GM12865 (cell line): ENCODE measurements at regions not wholly inside any gene's neighbourhood (a gene's known extent, or its start where the extent isn't known, plus 50 kb on each side); places are given as distances from the start of the nearest gene placed in this dataset.

Experiments used
- DNase-seq: peaks from one replicate; pipeline ENCODE4 v3.0.0; 2010; ENCODE audit warnings: low read depth
- H3K4me3 ChIP-seq: 2 replicates; pipeline ENCODE4 v1.5.1; 2011; ENCODE audit warnings: mild to moderate bottlenecking, low read depth, low read length, control low read depth
- TF ChIP-seq, protein P1 (sequence below): IDR thresholded peaks from 2 replicates; pipeline ENCODE4 v1.5.1; 2011; ENCODE audit warnings: low read length, control low read depth, low read depth, inconsistent platforms; ENCODE audit not compliant: insufficient read depth; ENCODE audit errors: missing control alignments

DNA sequence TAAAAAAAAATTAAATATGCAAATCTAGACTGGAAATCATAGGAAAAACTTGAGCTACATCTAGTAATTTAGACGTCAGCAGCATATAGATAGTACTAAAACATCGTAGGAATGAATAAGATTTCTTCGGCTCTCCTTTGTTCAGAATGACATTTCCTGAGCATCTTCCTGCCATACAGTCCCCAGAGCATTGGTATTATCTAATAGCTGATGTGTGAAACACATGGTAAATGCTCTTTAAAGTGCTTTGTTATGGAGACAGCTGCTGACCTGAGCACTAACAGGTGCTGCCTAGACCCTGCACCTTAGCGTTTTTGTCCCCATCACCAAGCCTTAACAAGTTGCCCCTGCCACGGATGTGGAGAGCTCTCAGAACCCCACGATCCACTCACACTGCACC is 692.3 kb upstream of the PIK3C3 start:
- H3K4me3 ChIP-seq = no peak overlapping the region
- no peak for DNase-seq
- TF ChIP-seq, protein P1, sequence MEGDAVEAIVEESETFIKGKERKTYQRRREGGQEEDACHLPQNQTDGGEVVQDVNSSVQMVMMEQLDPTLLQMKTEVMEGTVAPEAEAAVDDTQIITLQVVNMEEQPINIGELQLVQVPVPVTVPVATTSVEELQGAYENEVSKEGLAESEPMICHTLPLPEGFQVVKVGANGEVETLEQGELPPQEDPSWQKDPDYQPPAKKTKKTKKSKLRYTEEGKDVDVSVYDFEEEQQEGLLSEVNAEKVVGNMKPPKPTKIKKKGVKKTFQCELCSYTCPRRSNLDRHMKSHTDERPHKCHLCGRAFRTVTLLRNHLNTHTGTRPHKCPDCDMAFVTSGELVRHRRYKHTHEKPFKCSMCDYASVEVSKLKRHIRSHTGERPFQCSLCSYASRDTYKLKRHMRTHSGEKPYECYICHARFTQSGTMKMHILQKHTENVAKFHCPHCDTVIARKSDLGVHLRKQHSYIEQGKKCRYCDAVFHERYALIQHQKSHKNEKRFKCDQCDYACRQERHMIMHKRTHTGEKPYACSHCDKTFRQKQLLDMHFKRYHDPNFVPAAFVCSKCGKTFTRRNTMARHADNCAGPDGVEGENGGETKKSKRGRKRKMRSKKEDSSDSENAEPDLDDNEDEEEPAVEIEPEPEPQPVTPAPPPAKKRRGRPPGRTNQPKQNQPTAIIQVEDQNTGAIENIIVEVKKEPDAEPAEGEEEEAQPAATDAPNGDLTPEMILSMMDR = no peak

DNA sequence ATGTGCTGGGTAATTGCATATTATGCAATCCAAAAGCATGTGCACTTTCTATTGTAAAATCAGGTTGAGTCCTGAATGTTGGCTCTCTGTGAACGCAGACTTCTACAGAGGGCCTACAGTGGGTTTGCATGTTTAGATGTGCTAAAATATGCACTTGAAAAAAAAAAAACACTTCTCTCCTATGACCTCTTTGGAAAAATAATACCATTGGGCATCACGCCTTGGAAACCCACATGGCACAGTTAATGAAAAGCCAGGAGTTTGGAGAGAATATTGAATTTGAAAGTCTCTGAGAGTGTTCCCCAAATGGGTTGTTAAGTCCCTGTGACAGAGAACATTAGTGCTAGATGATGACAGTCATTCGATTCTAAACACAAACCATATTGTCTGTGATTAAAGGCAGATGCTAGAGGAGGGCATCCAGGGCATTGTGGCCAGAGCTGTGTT is 710.4 kb upstream of the PIK3C3 start:
- TF ChIP-seq, protein P1 = no peak
- no peak overlapping the region for H3K4me3 ChIP-seq
- no peak for DNase-seq

DNA sequence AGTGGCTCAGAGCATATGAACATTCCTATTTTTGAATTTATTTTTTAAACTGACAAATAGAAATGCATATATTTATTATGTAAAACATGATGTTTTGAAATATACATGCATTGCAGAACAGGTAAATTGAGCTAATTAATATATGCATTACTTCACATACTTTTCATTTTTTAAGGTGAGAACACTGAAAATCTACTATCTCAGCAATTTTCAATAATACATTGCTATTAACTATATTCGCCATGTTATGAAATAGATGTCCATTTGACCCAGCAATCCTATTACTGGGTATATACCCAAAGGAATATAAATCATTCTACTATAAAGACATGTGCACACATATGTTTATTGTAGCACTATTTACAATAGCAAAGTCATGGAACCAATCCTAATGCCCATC is 717.7 kb upstream of the PIK3C3 start:
- TF ChIP-seq, protein P1 = no peak
- no peak overlapping the region for H3K4me3 ChIP-seq
- DNase-seq = no peak

DNA sequence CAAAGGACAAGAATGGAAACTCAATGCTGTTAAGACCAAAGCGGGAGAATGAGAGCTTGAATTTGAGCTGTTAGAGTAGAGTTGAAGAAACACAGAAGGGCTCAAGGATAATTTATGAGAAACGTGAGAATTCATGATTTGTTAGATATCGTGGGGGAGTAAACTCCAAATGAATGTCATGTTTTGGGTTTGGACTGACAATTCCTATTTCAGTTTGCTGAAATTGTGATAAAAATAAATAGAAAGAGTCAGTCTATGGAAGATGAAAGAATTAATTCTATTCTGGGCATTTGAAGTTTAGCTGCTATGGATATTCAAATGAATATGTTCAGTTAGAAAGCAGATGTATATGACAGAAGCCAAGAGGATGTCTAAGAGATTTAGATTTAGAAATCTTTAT is 723.4 kb upstream of the PIK3C3 start:
- H3K4me3 ChIP-seq = no peak overlapping the region
- no peak for DNase-seq
- TF ChIP-seq, protein P1 = no peak

DNA sequence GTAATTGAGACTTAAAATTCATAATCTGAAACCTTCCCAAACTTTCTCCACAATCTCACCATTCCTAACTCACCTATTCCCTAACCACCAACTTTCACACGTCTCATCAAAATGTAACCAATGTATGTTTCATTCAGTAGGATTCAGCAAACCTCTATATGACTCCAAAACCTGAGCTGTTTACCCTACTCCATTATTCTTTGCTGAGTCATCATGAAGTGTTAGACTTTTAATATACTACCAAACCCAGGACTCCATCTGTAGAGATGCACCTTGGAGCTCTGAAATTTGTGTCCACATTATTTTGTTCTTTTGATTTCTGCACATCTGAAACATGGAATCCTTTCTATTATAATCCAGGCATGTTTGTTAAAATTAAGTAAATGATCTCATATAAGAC is 727.0 kb upstream of the PIK3C3 start:
- no peak for DNase-seq
- no peak overlapping the region for H3K4me3 ChIP-seq
- TF ChIP-seq, protein P1 = no peak

DNA sequence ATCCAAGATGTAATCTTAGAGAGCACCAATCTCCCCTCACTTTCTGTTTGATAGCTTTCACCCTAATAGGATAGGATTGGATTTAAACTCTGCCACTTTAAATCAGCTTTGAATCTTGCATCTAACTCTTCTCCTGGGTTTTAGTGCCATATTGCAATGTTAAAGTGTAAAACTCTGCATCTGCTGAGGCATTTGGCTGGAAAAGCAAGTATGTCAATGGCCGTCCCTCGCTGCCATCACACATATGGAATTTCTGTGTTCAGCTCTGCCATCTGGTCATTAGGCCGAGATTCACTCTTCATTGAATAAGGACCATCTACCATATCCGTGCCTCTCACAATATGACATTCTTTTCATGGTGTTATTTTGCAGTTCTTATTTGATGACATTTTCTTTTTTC is 728.1 kb upstream of the PIK3C3 start:
- TF ChIP-seq, protein P1 = no peak
- no peak overlapping the region for H3K4me3 ChIP-seq
- no peak for DNase-seq

DNA sequence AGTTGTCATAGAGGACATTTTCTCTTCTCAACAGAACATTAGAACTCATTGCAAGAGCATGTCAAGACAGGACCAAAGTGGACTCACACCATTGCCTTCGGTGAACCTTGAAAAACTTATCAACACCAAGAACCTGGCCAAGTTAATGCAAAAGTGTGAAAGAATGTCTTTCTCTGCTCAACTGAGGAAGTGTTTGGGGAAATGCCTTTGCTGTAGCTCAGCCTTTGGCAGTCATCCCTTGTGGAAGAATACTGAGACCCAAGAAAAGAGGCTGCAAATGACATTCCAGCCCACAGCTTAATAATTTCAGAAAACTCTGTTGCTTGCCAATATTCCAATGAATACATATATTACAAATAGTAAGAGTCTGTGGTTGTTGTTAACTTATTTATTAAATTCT is 728.8 kb upstream of the PIK3C3 start:
- H3K4me3 ChIP-seq = no peak overlapping the region
- no peak for DNase-seq
- TF ChIP-seq, protein P1 = no peak
